ENCODE measurements at regions not wholly inside any gene's neighbourhood (a gene's known extent, or its start where the extent isn't known, plus 50 kb on each side); places are given as distances from the start of the nearest gene placed in this dataset.

GRCh38 chr1:198042168-198042567, 114.6 kb upstream of the NEK7 start:
- DNase-seq = peak in 1 of 2 experiments; percentile 0

GRCh38 chr1:198047913-198048312, 108.9 kb upstream of the NEK7 start:
- no peak for DNase-seq

GRCh38 chr1:198054510-198054909, 102.3 kb upstream of the NEK7 start:
- DNase-seq = no peak

- peak in 1 of 2 experiments; percentile 15 for DNase-seq
Observed at GRCh38 chr1:198056255-198056654, 100.5 kb upstream of the NEK7 start.

- DNase-seq = no peak
Observed at GRCh38 chr1:198064181-198064580, 92.6 kb upstream of the NEK7 start.

GRCh38 chr1:198068285-198068684, 88.5 kb upstream of the NEK7 start:
- DNase-seq = no peak

- DNase-seq = peak in 1 of 2 experiments; percentile 1
Observed at GRCh38 chr1:198072177-198072576, 84.6 kb upstream of the NEK7 start.

GRCh38 chr1:198075296-198075695, 81.5 kb upstream of the NEK7 start:
- no peak for DNase-seq

GRCh38 chr1:198079432-198079951, 77.3 kb upstream of the NEK7 start:
- no peak for DNase-seq

- DNase-seq = peak in 1 of 2 experiments; percentile 1
Observed at GRCh38 chr1:198082576-198082975, 74.2 kb upstream of the NEK7 start.

- no peak for DNase-seq
Observed at GRCh38 chr1:198083549-198083948, 73.2 kb upstream of the NEK7 start.

GRCh38 chr1:198084241-198084908, 72.4 kb upstream of the NEK7 start:
- no peak for DNase-seq

- DNase-seq = no peak
Observed at GRCh38 chr1:198086051-198086745, 70.6 kb upstream of the NEK7 start.

- DNase-seq = no peak
Observed at GRCh38 chr1:198087831-198088230, 69.0 kb upstream of the NEK7 start.

- DNase-seq = peak in 1 of 2 experiments; percentile 1
Observed at GRCh38 chr1:198088360-198089071, 68.3 kb upstream of the NEK7 start.

GRCh38 chr1:198096390-198096789, 60.4 kb upstream of the NEK7 start:
- no peak for DNase-seq

- DNase-seq = no peak
Observed at GRCh38 chr1:198099755-198100154, 57.0 kb upstream of the NEK7 start.

GRCh38 chr1:198101716-198102453, 54.9 kb upstream of the NEK7 start:
- no peak for DNase-seq

- no peak for DNase-seq
Observed at GRCh38 chr1:198102454-198102827, 54.4 kb upstream of the NEK7 start.

GRCh38 chr1:198105185-198105584, 51.6 kb upstream of the NEK7 start:
- DNase-seq = no peak

GRCh38 chr1:198106011-198106410, 50.8 kb upstream of the NEK7 start:
- no peak for DNase-seq
